ENCODE measurements at regions not wholly inside any gene's neighbourhood (a gene's known extent, or its start where the extent isn't known, plus 50 kb on each side); places are given as distances from the start of the nearest gene placed in this dataset.

DNA sequence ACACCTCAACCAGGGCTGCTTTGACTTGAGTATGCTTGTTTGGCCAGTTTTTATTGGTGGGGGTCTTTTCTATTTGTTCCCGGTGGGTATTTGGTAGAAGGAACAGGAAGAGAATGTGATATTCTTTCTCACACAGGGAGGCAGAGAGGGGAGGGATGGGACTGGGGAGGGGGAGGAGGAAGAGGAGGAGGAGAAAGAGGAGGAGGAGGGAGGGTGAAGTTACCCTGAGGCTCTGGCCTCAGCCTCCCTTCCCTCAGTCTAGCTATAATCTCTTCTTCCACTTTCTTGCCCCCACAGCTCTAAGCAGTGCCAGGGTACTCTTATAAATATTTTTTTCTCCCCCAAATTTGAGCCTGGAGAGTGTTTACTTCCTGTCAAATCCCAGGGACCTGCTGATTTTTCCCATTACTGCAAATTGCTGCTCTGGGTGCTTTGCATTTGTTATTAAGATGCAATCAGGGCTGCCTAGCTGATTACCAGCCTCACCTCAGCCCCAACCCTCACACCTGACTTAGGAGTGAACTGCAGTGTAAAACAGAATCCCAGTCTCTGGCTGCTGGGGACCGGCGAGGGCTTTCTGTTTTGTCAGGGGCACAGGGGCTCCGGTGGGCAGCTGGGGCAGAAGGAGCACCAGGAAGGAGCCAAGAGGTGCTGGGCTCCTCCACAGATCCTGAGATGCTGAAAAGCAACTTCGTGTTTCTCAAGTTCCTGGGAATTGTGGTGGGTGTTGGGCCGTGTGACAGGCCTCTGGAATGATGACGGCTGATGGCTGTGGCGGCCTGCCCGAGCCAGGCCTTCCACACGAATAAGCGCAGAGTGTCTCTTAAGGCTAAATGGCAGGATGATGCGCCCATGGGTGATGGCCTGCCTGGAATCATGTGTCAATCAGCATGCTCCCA lies 141.4 kb downstream of the CD83 start:
- DNase-seq: no peak

DNA sequence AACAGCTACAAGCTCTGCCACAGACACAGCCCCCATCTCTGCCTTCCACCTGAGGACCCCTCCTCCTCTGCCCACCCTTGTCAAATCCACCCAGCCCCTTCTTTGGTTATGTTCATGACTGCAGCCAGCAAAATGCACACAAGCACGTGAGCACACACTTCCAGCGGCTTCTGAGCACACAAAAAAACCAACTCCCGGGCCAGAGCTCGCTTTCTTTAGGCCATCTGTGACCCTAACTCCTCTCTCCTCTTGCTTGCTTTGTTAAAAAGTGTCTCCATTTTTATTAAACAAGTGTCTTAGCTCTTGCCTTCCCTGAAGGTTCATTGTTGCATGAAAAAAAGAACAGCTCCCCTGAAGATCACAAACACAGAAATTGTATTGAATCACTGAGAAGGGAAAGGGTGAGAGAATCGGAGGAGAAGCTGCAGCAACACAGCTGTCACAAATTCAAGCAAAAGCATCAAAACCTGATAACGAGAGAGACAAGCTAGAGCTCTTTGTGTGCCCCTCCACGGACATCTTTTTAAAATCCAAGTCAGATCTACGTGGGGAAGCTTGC lies 142.1 kb downstream of the CD83 start:
- DNase-seq: no peak

DNA sequence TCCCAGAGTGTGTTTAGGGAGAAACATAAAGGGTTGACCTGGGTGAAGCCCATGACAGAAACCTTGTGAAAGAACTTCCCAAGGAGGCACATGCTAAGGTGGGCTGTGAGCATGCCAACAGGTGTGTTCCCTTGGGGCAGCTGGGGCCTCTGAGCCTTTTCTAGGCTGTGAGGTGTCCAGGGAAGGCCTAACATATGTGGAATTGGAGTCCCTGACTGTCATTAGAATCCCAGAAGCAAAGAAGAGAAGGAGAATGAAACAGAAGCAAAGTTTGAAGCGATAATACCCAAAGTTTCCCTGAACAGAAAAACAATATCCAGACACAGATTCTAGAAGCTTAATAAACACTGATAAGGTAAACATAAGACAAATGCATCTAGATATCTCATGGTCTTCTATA lies 143.3 kb downstream of the CD83 start:
- no peak for DNase-seq

DNA sequence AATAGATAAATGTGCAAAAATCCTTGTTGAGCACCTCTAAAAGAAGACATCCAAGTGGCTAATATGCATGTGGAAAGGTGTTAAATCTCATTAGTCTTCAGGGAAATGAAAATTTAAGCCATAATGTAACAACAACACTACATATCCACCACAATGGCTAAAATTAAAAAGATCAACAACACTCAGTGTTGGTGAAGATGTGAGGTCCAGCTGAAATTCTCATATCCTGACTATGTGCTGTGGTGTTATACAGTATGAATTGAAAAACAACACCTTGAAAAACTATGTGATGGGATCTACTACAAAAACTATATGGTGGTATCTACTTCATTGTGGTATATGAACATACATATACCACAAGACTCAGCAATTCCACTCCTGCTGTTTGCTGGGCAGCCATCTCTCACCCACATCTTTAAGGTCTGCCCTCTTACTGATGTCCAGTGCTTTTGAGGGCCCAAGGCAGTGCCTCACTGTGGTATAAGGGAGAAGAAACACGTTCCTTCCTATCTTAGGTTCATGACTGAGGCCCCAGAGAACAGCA lies 146.4 kb downstream of the CD83 start:
- DNase-seq: no peak

DNA sequence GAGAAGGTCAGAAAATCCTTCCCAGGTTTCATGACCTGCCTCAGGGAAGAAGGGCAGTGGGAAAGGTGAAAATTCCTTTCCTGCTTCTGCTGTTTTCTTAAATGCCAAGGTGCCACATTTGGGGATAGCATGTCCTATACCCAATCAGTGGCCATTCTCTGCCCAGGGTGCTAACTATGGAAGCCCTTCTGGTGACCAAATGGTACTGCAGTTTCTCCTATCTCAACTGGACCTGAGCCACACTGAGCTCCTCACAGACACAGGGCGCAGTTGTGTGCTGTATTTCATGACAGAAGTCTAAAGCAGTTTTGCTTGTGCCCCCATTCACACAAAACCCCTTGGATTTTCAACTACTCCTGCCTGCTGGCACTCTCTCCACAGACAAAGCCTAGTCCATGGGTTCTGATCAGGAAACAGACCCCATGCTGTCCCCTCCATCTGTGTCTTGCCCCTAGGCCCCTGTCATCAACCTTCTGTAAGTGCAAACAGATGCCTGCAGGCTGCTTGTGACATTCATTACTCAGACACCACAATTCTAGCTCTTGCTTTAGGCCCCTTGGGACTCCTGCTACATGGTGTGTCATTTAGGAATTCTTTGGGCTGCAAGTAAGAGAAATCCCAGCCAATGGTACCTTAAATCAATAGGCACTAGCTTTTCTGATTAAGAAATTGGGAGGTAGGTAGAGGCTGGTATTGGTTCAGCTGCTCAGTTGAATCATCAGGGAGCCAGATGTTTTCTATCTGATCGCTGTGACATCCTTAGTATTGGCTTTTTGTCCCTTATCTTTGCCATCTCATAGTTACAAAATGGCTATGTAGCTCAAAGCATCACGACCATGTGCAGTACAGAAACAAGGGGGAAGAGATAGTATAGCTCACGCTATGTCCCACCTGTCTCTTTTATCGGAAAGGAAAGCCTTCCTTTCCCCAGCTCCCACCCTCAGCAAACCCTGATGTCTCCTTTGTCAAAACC lies 147.8 kb downstream of the CD83 start:
- DNase-seq: no peak

DNA sequence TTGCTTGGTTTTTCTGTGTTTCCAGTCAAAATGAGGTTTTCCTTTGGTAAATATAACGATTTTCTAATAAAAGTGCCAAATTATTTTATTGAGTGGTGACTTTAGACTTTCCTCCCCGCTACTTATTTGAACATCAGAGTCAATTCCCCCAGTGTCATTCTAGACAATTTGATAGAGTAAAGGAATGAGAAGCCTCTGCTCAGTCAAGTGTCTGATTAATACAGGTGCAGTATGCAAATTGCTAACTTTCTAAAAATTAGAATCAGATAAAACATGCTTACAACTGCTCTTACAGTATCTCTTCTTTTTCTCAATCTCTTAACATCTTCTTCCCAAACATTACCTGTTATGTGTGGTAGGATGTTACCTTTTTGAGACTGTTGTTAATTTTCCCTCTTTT lies 148.7 kb downstream of the CD83 start:
- DNase-seq: no peak

DNA sequence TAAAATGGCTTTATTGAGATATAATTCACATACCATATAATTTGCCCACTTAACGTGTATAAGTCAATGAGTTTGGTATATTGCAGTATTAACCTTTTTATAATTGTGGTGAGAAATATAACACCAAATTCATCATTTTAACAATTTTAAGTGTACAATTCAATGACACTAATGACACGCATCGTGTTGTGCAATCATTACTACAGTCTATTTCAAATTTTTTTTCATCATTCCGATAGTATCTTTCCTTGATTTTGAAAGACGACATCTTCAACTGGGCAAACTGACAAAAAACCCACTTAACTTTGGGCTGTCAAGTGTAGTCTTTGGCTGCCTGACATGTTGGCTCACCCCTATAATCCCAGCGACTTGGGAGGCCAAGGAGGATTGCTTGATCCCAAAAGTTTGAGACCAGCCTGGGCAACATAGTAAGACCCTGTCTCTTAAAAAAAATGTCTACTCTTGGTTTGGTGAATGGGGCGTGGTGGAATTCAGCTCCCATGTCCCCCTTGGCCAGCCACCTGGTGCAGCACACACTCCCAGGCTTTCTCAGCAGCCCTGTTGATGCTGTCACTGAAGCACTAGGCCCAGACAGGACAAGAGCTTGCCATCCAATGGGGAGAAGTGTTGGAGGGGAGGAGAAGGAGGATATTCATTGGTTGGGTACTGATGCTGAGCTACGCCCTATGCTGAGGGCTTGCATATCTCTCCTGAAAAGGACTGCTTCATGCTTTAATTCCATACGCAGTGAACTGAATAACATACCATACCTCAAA lies 150.5 kb downstream of the CD83 start:
- no peak for DNase-seq

DNA sequence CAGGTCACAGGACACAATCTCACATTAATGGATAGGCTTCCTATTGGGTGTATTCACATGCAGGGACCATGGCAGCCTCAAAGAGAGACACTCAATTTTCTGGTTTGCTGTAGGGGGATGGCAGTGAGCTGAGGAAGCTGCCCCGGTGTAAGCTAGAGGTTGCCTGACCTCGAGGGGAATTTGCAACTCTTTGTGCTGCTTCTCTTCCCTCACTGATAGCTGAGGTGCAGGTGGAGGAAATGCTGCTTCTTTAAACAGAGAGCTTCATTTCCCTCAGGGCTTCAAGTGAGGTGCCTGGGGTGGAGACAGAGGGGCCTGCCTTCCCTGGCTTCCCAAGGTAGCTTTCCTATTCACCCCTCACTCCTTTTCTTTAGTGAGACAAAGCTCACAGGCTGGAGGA lies 151.9 kb downstream of the CD83 start:
- DNase-seq: no peak

DNA sequence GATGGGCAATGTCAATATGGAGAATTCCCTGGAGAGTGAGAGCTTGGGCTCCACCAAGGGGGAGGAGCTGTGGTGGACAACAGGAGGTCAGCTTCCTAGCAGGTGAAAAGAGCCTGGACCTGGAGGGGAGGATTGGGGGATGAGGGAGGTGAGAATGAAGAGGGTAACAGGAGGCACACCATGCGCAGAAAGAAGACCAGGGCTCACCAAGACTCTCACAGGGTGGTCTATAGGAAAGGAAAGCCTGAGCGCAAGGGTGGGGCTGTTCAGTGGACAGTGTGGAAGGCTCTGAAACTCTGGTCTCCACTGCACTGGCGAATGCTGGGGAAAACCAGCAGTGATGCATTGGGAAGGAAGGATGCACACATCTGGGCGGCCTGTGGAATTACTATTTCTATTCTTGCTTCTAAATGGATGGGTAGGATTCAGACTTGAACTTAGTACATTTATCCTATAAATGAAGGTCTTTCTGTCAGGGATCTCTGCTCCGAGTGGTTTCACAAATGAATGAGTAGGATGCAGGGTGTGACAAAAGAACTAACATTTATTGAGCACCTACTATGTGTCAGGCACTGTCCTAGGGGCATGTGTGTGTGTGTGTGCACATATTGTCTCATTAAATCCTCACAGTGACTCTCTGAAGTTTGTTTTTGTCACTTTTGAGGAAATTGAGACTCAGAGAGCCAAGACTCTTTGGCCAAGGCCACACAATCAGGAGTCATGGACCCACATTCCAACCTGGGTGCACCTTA lies 152.7 kb downstream of the CD83 start:
- DNase-seq: no peak

DNA sequence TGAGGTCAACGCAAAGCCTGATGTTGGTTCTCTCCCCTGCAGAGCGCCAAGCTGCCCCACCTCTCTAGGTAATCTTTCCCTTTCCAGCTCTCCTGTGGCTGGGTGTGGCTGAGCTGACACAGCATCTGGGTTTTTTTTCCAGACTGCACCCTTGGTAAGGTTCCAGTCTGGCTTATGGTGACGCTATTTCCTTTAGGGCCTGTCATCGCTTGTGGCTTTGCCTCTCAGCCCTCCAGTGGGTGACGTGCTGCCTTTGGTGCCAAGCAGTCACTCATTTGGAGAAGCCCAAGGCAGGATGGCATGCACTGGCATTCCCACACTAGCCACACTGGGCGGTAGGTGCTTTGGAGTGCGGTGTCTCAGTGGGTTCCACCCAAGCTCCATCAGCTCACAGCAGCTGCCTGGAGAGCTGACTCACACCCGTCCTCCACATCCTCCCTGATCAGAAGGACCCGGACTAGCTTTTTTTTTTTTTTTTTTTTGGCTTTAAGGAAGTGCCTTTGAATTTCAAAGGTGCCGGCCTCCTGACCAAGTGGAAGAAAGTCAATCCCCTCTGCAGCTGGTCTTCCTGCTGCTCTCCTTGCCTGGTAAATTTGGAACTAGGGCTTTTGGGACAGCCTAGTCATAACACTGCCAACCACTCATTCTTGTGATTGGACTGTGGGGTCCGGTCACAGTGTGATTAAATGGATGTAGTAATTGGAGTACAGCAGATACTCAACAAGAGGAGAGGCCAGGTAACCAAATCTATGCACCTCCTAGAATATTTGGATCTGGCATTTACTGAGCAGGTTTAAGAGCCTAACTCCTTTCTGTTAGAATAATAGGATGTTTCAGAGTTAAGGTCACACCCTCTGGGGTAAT lies 153.6 kb downstream of the CD83 start:
- DNase-seq: peak; percentile 77 to 79

DNA sequence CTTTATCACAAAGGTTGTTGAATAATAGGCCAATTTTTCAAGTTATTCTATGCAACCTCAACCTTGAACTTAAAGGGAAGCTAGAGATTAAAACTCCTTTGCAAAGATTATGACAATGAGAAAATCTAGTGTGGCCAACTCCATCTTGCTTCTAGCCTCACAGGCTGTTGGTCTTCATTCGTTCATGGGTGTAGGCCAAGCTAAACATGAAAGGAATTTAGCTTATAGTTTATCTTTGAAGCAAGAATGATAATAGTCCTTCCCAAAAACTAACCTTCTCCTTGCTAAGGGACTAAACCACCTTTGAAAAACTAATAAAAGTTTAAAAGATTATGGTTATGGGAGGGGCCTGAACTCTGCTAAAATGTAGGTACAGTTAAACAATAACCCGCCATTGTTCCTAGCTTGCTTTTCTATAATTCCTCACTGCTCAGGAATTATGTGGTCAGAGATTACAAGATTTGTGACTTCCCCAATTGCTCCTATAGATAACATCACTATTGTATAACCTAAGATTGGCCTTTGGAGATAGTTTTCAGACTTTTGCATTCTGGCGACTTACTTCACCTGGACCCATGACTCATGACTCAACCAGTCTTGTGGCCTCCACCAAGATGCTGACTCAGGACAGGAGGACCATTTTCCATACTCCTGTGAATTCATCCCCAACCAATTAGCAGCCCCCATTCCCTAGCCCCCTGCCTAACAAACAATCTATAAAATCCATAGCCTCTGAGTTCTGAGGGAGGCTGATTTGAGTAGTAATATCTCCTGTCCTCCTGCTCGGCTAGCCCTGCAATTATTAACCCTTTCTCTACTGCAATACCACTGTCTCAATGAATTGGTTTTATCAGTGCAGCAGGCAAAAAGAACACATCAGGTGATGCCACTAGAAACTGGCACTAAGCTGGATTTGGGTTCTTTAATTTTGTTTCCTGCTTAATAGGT lies 154.5 kb downstream of the CD83 start:
- no peak for DNase-seq

DNA sequence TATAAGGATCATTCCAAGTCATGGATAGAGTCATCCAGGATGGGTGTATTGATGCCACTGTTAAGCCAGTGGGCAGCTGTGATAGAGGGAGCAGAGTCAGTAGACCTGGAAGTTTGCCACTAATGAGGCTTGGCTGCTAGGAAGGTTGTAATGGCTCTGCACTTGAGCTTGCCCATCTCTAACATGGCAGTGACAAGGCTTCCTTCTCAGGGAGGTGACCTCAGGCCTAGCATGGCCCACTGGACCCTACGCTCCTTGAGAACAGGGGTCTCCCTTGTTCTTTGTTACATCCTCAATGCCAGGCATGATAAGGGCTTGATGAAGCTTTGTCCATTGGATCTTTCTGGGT lies 155.1 kb downstream of the CD83 start:
- DNase-seq: no peak

DNA sequence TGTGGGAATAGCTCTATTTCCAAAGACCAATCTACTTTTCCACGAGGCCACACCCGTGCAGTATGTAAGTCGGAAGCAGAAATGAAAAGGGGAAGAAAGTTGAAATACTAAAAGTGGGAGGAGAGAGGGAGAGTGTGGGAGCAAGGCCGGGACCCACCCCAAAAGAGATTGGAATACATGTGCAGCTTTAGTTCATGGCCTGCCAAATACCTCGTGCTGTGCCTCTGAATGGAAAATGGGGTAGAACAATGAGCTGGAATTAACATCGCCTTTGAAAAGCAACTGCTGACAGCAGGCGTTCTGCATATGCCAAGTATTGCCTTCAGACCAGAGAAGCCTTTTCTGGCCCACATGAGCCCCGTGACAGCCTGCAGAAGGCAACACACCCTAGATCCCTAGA lies 155.6 kb downstream of the CD83 start:
- DNase-seq: no peak

DNA sequence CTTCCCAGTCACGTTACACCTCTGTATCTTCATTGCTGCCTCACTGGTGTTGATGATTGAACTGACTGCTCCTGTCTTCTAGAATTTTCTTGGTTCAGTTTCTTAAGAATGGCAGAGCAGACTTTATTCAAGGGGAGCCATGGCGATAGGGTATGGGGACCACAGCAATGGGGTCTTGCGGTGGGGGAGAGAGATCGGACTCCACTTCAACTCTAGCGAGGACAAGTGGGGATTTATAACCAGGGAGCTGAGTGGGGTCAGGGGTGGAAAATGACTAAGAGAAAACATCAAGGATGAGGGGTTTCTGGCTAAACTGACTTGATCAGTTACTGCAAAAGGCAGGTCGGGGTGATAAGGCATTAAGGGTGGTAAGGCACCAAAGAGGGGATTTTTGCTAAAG lies 156.4 kb downstream of the CD83 start:
- no peak for DNase-seq

DNA sequence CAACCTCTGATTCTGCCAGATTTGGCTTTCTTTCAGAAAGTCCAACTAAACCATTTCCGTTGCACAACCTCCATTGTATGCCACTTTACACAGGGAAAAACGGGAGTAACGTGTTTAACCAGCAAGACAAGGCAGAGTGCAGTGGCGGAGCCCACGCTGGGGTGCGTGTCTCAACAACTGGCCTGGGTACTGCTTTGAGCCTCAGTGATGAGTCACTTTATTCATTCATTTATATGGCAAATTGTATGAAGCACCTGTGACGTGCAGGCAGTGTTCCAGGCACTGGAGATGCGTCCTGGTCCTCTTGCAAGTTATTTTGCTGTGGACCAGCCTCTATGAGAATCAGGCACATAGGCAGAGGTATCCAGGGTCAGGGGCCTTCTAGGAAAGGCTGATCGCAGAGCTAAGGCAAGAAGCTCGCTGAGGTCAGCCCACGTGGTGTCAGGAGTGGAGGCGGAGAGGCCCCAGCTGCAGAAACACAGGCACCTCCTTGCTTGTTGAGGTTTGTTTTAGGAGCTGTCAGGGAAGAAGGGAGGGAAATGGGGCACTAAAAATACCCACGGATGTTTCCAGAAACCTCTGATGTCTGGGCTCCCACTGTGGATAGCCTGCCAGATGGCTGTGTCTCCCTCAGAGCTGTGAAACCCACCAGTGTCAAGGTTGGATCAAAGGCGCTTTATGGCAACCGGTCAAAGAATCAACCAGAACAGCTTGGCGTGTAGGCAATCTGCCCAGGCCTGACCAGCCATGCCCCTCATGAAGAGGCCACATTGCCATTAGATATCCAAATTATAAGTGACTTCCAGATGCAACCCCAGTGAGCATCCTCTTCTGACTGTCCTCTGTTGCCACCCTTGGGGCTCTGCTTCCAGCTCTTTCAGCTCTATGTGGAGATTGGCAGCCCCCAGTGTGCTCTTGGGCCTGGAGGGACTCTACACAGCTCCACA lies 157.2 kb downstream of the CD83 start:
- peak in 1 of 2 experiments; percentile 34 for DNase-seq

DNA sequence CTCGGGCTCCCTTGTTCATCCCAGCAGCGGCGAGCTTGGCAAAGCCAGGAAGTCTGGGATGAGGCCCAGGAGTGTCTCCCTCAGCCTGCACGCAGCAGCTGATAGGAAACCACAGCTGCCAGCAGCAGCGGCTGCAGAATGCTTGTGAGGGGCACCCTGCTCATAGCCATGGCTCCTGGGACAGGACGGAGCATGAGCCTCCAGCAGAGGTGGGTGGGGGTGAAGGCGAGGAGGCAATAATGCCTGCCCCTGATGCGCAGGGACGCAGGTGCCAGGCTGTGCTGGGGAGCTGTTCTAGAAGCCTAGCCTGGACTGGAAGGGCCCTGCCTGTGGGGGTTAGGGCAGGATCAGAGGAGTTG lies 157.9 kb downstream of the CD83 start:
- DNase-seq: peak in 1 of 2 experiments; percentile 29

DNA sequence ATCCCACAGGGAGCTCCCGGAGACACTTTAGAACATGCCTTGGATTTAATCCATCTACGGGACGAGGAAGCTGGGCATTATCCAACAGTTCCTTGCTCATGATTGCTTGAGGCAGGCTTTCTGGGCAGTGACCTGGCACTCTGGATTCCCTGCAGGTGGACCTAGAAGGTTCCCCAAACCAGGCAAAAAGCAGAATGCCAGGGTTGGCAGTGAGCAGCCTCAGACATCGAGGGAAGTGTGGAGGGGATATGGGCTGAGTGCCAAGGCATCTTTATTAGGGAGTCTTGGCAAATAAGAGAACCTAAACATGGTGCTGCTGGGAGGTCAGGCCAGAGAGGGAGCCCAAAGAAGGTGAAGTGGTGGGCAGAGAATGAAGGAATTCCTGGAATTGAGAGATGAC lies 158.5 kb downstream of the CD83 start:
- DNase-seq: no peak

DNA sequence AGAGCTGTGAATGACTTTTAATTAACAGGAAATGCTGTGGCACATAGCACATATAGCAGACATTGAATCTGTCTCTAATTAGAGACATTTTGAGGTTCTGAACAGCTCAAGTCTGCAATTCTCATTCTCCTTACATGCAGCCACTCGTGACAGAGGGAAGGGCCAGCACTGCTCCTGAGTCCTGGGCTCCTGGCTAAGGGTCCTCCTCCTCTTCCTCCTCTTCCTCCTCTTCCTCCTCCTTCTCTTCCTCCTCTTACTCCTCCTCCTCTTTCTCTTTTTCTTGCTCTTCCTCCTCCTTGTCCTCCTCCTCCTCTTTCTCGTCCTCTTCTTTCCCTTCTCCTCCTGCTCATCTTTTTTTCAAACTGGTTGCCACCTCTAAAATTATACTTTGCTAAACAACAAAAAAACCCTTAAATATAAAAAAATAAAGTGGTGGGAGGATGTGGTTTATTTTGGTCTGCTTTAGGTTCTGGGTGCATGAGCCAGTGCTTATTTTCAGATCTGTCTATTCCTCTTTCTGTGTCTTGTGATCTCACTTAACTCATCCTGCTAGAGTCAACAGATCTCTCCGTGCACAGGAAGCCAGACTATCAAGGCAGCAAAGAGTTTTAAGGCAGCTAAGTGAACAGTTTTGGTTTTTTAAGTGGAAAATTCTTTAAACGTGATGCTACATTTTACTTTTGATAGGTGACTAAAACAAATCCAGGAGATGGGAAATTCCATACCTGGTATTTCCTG lies 159.3 kb downstream of the CD83 start:
- no peak for DNase-seq

Data from activated T-cell treated with anti-CD3 and anti-CD28 coated beads, Interleukin-2, amount 50 U/mL, for 48 hours (primary cell).